Aorta (tissue), 5 donors: ENCODE measurements at regions not wholly inside any gene's neighbourhood (a gene's known extent, or its start where the extent isn't known, plus 50 kb on each side); places are given as distances from the start of the nearest gene placed in this dataset.

Source experiments
- ATAC-seq: fragments of 200-7000 bp; cut with Tn5 transposase; one replicate; pipeline ENCODE4 v1.9.1; 2022; ENCODE audit warnings: moderate library complexity; ENCODE audit not compliant: low FRiP score
- DNase-seq, 2 donors: peaks; one replicate each; pipeline ENCODE4 v3.0.0-alpha.2; 2020
- H3K27ac ChIP-seq, 2 donors: one replicate each; pipeline ENCODE4 v1.5.1; 2013; ENCODE audit warnings: low read length in 2 of 2, mild to moderate bottlenecking in 2 of 2, moderate library complexity in 2 of 2, control low read depth in 1 of 2, inconsistent platforms in 1 of 2, low read depth in 1 of 2
- H3K27me3 ChIP-seq, 2 donors: one replicate each; pipeline ENCODE4 v1.6.1; 2013; ENCODE audit warnings: control low read depth in 1 of 2, low read length in 1 of 2, mild to moderate bottlenecking in 1 of 2, moderate library complexity in 1 of 2; ENCODE audit not compliant: insufficient read depth in 2 of 2, control insufficient read depth in 1 of 2
- H3K36me3 ChIP-seq, 2 donors: one replicate each; pipeline ENCODE4 v1.6.1; 2013; ENCODE audit warnings: control low read depth in 1 of 2, low read length in 1 of 2, mild to moderate bottlenecking in 1 of 2; ENCODE audit not compliant: insufficient read depth in 2 of 2, control insufficient read depth in 1 of 2
- H3K4me1 ChIP-seq, 2 donors: one replicate each; pipeline ENCODE4 v1.6.1; 2013; ENCODE audit warnings: low read length in 2 of 2, control low read depth in 1 of 2, mild to moderate bottlenecking in 1 of 2, moderate library complexity in 1 of 2; ENCODE audit not compliant: insufficient read depth in 2 of 2, control insufficient read depth in 1 of 2
- H3K4me3 ChIP-seq, 2 donors: one replicate each; pipeline ENCODE4 v1.5.1; 2013; ENCODE audit warnings: low read length in 2 of 2, control low read depth in 1 of 2, mild to moderate bottlenecking in 1 of 2
- H3K9me3 ChIP-seq: one replicate; pipeline ENCODE4 v1.6.1; 2013; ENCODE audit warnings: mild to moderate bottlenecking, low read length; ENCODE audit not compliant: control insufficient read depth
- WGBS, 2 donors: extraction: QIAGEN DNeasy Blood & Tissue Kit; methylation state at CpG; one replicate each; pipeline ENCODE4 v1.1.7; 2013; 5-methylcytosine and 5-hydroxymethylcytosine counted together
- intact Hi-C, 2 donors: fragments of 100-400 bp; cut with DNase I; formaldehyde crosslinking; loops; one replicate each; pipeline versions ENCODE4 v1.14.2 to v1.15.0; 2022
- donor health status: healthy with polysubstance abuse.
- donor health status: Bipolar disorder and iron deficiency.
- donor health status: DM: no; HTN: no; CAD: no.
- donor health status: DM: no; HTN: no; CAD: no.
- donor health status: DM: yes; HTN: yes; CAD: no.

DNA sequence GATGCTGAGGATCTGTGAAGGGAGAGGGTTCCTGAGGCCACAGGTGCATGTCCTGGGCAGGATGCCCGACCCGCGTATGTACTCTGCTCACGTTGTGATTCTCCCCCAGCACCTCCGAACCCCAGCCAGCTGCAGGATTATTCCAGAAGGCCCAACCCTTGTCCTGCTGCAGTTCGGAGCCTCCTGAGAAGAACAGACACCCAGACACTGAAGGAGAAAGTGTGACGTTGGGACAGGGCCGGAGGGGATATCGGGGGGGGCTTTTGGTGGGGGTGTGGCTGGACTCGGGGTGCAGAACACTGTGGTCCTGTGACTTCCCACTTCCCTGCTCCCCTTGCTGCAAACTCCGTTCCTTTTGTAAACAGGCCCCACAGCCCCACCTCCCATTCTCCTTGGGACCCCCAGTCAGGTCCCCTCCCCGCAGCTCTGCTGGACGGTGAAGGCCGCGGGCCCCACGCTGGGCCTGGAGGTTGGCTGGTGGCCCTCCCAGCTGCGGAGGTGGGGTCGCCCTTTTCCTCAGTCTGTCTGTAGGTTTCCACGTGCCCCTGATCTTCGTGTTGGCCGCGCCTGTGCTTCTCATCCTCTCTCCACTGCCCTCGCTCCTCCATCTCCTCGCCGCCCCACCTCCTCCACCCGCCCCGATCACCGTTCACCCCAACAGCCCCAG is 83.0 kb upstream of the ADRA2C start:
- Histone ChIP-seq H3K27ac (no peak overlapping the region), H3K9me3 (no peaks in the 10 kb centered on the region), H3K36me3 (no peaks in the 10 kb centered on the region), H3K27me3 (no peaks in the 10 kb centered on the region), H3K4me3 (no peak overlapping the region), H3K4me1 (no peaks in the 10 kb centered on the region)
- ATAC-seq, result no peak
- WGBS, 2 donors, result 90 to 91% methylated on average over 27 to 28 of the region's 28 CpGs
- intact Hi-C loops, result no loop called here
- peak in 1 of 2 donors; percentile 73 for DNase-seq

DNA sequence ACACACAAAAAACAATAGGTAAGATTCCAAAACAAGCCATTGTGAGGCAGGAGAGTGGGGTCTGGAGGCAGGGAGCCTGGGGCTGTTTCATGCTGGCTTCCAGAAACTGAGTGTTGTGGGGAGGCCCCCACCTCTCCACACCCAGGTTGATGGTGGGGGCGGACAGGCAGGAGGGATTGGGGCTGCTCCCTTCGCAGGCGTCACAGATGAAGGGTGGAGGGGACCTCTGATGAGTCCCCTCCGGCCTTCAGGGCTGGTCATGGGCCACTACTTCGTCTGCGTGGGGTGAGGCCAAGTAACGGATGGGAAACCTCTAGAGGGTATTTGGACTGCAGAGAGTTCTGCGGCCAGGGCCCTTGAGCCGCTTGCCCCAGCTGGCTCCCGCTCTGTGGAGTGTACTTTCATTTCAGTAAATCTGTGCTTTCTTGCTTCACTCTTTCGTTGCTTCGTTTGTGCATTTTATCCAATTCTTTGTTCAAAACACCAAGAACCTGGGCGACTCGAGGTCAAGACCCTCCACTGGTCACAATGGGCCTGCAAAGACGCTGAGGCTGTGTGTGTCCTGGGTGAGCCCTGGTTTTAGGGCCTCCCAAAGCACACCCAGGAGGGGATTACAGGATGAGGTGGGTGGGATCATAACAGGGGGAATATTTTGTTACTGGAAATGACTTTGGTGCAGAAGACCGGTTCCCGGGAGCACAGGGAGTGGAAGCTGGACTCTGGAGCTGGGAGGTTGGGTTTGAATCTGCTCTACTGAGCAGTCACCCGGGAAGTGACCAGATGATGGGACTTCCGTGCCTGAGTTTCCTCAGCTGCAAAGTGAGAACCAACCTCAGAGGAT is 83.7 kb upstream of the ADRA2C start:
- Histone ChIP-seq H3K9me3 (no peaks in the 10 kb centered on the region), H3K36me3 (no peaks in the 10 kb centered on the region), H3K4me1 (no peaks in the 10 kb centered on the region), H3K27ac (no peak overlapping the region), H3K27me3 (no peaks in the 10 kb centered on the region), H3K4me3 (no peak overlapping the region)
- no peak for ATAC-seq
- WGBS, 2 donors, result 89 to 90% methylated on average over 19 of the region's 19 CpGs
- intact Hi-C loops, result no loop called here
- no peak for DNase-seq

DNA sequence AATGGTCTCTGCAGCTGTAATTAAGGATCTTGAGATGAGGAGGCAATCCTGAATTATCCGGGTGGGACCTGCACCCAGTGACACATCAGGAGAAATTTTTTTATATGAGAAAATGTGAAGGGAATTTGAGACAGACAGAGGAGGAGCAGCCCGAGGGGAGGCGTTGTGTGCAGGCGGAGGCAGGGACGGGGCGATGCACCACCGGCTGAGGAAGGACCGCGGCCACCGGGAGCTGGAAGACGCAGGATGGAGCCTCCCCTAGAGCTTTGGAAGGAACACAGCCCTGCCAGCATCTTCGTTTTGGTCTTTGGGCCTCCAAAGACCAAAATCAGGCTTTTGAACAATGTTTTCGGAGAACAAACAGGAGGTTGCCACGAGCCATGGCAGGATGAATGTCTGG is 85.0 kb upstream of the ADRA2C start:
- H3K27me3 ChIP-seq, result no peaks in the 10 kb centered on the region
- H3K4me1 ChIP-seq, result no peaks in the 10 kb centered on the region
- no peaks in the 10 kb centered on the region for H3K9me3 ChIP-seq
- ATAC-seq (no peak), DNase-seq (peak in 1 of 2 donors; percentile 56)
- H3K36me3 ChIP-seq, result no peaks in the 10 kb centered on the region
- no peak overlapping the region for H3K27ac ChIP-seq
- intact Hi-C loops, result no loop called here
- no peak overlapping the region for H3K4me3 ChIP-seq
- 88 to 92% methylated on average over 14 of the region's 14 CpGs for WGBS, 2 donors

DNA sequence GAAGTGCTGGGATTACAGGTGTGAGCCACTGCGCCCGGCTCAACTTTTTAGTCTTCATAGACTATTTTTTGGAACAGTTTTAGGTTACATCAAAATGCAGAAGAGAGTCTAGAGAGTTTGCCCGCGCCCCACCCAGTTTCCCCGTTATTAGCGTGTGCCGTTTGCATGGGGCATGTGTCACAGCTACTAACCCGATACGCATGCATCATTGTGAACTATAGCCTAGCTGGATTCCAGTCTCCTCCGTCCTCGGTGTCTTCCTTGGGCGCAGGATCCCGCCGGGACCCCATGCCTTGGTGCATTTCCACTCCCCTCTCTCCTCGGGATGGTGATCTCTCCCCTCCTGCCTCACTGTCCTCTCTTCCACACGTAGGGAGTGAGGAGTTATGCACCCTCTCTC is 85.5 kb upstream of the ADRA2C start:
- H3K4me3 ChIP-seq, result no peak overlapping the region
- no peak overlapping the region for H3K27ac ChIP-seq
- 89 to 92% methylated on average over 16 of the region's 16 CpGs for WGBS, 2 donors
- intact Hi-C loops, result no loop called here
- H3K36me3 ChIP-seq, result no peaks in the 10 kb centered on the region
- H3K27me3 ChIP-seq, result no peaks in the 10 kb centered on the region
- no peak for ATAC-seq
- no peaks in the 10 kb centered on the region for H3K4me1 ChIP-seq
- no peaks in the 10 kb centered on the region for H3K9me3 ChIP-seq
- DNase-seq, result peak in 1 of 2 donors; percentile 32

DNA sequence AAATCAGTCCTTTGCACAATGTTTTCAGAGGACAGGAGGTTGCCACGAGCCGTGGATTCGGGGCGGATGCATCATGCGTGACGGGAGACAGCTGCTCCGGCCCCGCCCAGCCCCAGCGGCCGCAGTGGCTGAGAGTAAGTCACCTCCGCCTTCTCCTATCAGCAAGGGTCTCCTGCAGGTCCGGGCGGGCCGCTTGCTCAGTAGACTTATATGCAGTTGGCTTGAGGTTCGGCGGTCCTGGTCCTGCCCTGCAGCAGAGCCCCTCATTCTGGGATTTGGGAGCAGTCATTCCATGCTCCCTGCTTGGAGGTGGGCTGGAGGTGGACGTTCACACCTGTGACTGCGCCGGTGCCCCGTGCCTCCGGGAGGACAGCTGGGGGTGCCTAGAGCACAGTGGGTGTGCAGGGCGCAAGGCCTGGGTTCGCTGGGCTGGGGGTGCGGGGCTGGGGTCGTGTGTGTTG is 86.3 kb upstream of the ADRA2C start:
- H3K9me3 ChIP-seq, result no peaks in the 10 kb centered on the region
- intact Hi-C loops, result no loop called here
- no peaks in the 10 kb centered on the region for H3K36me3 ChIP-seq
- ATAC-seq, result no peak
- H3K27me3 ChIP-seq, result no peaks in the 10 kb centered on the region
- H3K4me3 ChIP-seq, result no peak overlapping the region
- H3K4me1 ChIP-seq, result no peaks in the 10 kb centered on the region
- peak in 1 of 2 donors; percentile 70 for DNase-seq
- H3K27ac ChIP-seq, result no peak overlapping the region
- WGBS, 2 donors, result 78 to 86% methylated on average over 25 of the region's 25 CpGs

DNA sequence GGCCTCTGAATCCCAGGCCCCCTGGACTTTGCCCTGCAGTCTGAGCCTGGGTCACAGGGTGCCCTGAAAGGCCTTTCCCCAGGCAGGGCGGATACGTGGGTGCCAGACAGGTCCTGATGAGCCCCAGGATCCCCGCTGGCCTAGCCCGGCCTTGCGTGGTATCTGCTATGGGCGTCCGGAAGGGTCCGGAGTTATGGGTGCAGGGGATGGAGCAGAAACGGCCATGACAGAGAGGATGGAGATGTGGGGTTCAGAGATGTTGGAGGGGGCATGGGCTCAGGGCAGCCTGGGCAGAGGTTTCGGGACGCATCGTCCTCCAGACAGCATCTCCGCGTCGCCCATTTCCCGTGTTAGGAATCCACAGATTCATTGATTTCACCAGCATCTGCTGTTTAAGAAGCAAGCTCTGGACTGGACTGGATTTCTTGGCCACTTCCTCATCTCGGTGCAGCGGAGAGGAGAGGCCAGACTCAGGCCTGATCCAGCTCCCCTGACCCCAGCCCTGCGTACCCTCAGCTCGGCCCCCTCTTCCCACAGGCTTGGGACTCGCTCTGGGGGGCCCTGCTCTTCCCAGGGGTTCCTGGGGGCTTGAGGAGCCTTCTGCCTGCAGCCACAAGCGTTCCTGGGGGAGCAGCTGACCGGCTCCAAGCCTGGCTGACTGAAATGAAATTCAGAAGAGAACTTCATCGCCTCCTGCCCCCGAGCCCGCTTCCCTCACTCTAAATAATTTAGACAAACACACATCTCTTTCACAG is 86.9 kb upstream of the ADRA2C start:
- H3K9me3 ChIP-seq, result no peaks in the 10 kb centered on the region
- no peaks in the 10 kb centered on the region for H3K27me3 ChIP-seq
- ATAC-seq (no peak), DNase-seq (peak; percentile 28 to 66)
- no peaks in the 10 kb centered on the region for H3K4me1 ChIP-seq
- no peak overlapping the region for H3K27ac ChIP-seq
- WGBS, 2 donors, result 81 to 87% methylated on average over 26 of the region's 26 CpGs
- intact Hi-C loops, result no loop called here
- no peak overlapping the region for H3K4me3 ChIP-seq
- H3K36me3 ChIP-seq, result no peaks in the 10 kb centered on the region

DNA sequence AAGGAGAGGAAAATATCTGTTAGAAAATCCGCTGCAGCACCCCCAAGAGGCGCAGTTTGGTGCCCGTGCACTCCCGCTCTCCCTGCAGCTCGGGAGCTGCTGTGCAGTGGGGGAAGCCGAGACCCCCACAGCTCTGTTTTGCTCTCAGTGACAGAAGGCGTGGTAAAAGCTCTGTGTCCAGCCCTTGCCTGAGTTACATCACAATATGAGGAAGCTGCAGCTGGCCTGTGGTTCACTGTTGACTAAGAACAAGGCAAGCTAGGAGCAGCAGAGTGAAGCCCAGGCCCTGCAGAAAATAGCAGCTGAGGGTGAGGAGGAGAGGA is 88.5 kb upstream of the ADRA2C start:
- Histone ChIP-seq H3K27ac (no peak overlapping the region), H3K4me3 (no peak overlapping the region), H3K9me3 (no peaks in the 10 kb centered on the region), H3K27me3 (no peaks in the 10 kb centered on the region), H3K36me3 (no peaks in the 10 kb centered on the region), H3K4me1 (no peaks in the 10 kb centered on the region)
- WGBS, 2 donors, result 61 to 67% methylated on average over 7 of the region's 7 CpGs
- ATAC-seq (no peak), DNase-seq (no peak)
- intact Hi-C loops, result no loop called here

DNA sequence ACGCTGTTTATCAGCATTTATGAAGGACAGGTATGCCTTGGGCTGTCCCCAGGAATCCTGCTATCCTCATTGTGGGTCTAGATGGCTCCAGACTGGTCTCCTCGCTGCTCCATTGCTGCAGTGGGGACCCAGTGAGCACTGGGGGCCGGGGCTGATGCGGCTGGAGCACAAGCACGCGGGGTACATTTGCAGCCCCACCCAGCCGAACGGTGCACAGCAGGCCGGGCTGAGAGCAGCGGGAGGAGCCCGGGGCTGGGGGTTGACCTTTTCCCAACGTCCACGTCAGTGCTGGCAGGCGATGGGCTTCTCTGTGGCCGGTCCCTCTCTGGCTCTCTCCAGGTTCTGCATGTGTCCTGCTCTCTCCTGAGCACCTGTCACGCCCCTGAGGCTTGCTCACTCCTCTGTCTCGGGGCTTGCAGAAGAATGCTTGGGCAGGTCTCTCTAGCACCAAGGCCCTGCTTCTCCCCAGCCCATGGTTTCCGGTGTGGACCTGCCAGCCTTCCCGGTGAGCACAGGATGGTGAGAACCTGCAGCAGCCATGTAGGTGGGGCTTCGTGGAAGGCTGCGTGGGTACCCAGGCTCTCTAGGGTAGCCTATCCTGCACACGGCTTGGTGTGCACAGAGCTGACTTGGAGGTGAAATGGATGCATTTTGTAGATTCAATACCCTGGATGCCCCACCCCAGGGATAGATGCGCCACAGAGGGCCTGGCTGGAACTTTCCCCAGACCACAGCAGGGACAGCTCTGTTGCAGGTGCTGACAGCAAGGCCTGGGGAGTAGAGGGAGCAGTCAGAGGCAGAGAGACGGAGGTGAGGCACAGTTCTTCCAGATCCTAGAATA is 89.1 kb upstream of the ADRA2C start:
- H3K4me1 ChIP-seq, result no peaks in the 10 kb centered on the region
- DNase-seq, result peak in 1 of 2 donors; percentile 60
- H3K4me3 ChIP-seq, result no peak overlapping the region
- no peaks in the 10 kb centered on the region for H3K36me3 ChIP-seq
- no peaks in the 10 kb centered on the region for H3K9me3 ChIP-seq
- no peak for ATAC-seq
- intact Hi-C loops, result no loop called here
- H3K27me3 ChIP-seq, result no peaks in the 10 kb centered on the region
- 79 to 80% methylated on average over 24 of the region's 24 CpGs for WGBS, 2 donors
- no peak overlapping the region for H3K27ac ChIP-seq
